Endodermal cell (in vitro differentiated cells): ENCODE measurements at regions not wholly inside any gene's neighbourhood (a gene's known extent, or its start where the extent isn't known, plus 50 kb on each side); places are given as distances from the start of the nearest gene placed in this dataset.

Experiments
- DNase-seq: peaks from one replicate; pipeline ENCODE4 v3.0.0-alpha.2; 2017
- H3K27ac ChIP-seq: 2 replicates; pipeline ENCODE4 v1.5.1; 2013; ENCODE audit warnings: mild to moderate bottlenecking, low read depth, low read length, moderate library complexity
- H3K27me3 ChIP-seq: 2 replicates; pipeline ENCODE4 v1.6.1; 2013; ENCODE audit warnings: mild to moderate bottlenecking, low read length, moderate library complexity; ENCODE audit not compliant: insufficient read depth, control insufficient read depth, poor library complexity, severe bottlenecking
- H3K36me3 ChIP-seq: 2 replicates; pipeline ENCODE4 v1.7.0; 2013; ENCODE audit warnings: mild to moderate bottlenecking, low read length, moderate library complexity; ENCODE audit not compliant: control insufficient read depth, insufficient read depth
- H3K4me1 ChIP-seq: one replicate; pipeline ENCODE4 v1.7.0; 2013; ENCODE audit warnings: low read length; ENCODE audit not compliant: control insufficient read depth, insufficient read depth
- H3K4me3 ChIP-seq: 2 replicates; pipeline ENCODE4 v1.5.1; 2013; ENCODE audit warnings: mild to moderate bottlenecking, low read length, moderate library complexity
- H3K9ac ChIP-seq: 2 replicates; pipeline ENCODE4 v1.6.1; 2013; ENCODE audit warnings: mild to moderate bottlenecking, low read length, moderate library complexity; ENCODE audit not compliant: poor library complexity, severe bottlenecking; ENCODE audit errors: extremely low read depth
- H3K9me3 ChIP-seq: 2 replicates; pipeline ENCODE4 v1.6.1; 2013; ENCODE audit warnings: mild to moderate bottlenecking, low read length, moderate library complexity; ENCODE audit not compliant: control insufficient read depth
- H3K27ac Mint-ChIP-seq: 2 replicates; pipeline ENCODE4 v1.8.0; 2020; ENCODE audit warnings: mixed read lengths
- H3K27me3 Mint-ChIP-seq: 2 replicates; pipeline ENCODE4 v1.8.0; 2021; ENCODE audit warnings: mild to moderate bottlenecking, mixed read lengths; ENCODE audit not compliant: insufficient read depth
- H3K36me3 Mint-ChIP-seq: 2 replicates; pipeline ENCODE4 v1.8.0; 2020; ENCODE audit warnings: low read depth, mixed read lengths
- H3K4me1 Mint-ChIP-seq: 2 replicates; pipeline ENCODE4 v1.8.0; 2020; ENCODE audit warnings: mixed read lengths
- H3K4me3 Mint-ChIP-seq: 2 replicates; pipeline ENCODE4 v1.8.0; 2020; ENCODE audit warnings: mild to moderate bottlenecking, moderate library complexity, mixed read lengths
- H3K9me3 Mint-ChIP-seq: 2 replicates; pipeline ENCODE4 v1.8.0; 2020; ENCODE audit warnings: mild to moderate bottlenecking, mixed read lengths
- CTCF ChIP-seq: fragments of 200-600 bp; sonication (generic); conservative IDR thresholded peaks from 2 replicates; pipeline ENCODE4 v1.5.0; 2021; ENCODE audit warnings: antibody characterized with exemption, mild to moderate bottlenecking
- WGBS, 2 experiments: methylation state at CpG; one replicate each; pipeline versions ENCODE4 v1.1.5 to v1.1.7; 2013; ENCODE audit warnings: missing lambda C conversion rate in 2 of 2, mixed read lengths in 1 of 2; ENCODE audit not compliant: insufficient coverage in 1 of 2, insufficient read length in 1 of 2; 5-methylcytosine and 5-hydroxymethylcytosine counted together

- H3K36me3 Mint-ChIP-seq = no peaks in the 10 kb centered on the region
- H3K27me3 Mint-ChIP-seq = peaks cover 41% of the 10 kb centered on the region
- no peak for TF ChIP-seq CTCF
Measured at GRCh38 chr16:54657709-54658102, 273.0 kb upstream of the IRX5 start.

GRCh38 chr16:54657058-54657708, 273.5 kb upstream of the IRX5 start:
- Histone ChIP-seq H3K9me3 (no peaks in the 10 kb centered on the region), H3K4me3 (no peak overlapping the region), H3K36me3 (no peaks in the 10 kb centered on the region), H3K27ac (no peak overlapping the region), H3K4me1 (no peaks in the 10 kb centered on the region), H3K9ac (no peak overlapping the region), H3K27me3 (peaks cover 22% of the 10 kb centered on the region)
- Mint-ChIP-seq H3K27me3 (peaks cover 41% of the 10 kb centered on the region), H3K4me3 (no peak overlapping the region), H3K27ac (no peak overlapping the region), H3K4me1 (peaks cover 19% of the 10 kb centered on the region), H3K9me3 (no peaks in the 10 kb centered on the region), H3K36me3 (no peaks in the 10 kb centered on the region)
- WGBS, 2 experiments = 90 to 95% methylated on average over 1 to 4 of the region's 5 CpGs
- peak; percentile 70 for DNase-seq
- no peak for TF ChIP-seq CTCF

More at GRCh38 chr16:54657709-54658102, 273.0 kb upstream of the IRX5 start:
- H3K4me1 Mint-ChIP-seq = peaks cover 19% of the 10 kb centered on the region
- no peaks in the 10 kb centered on the region for H3K9me3 ChIP-seq
- no peaks in the 10 kb centered on the region for H3K36me3 ChIP-seq
- H3K27me3 ChIP-seq = peaks cover 17% of the 10 kb centered on the region
- H3K4me1 ChIP-seq = no peaks in the 10 kb centered on the region
- WGBS, 2 experiments = 97% methylated on average over 2 of the region's 2 CpGs
- H3K27ac Mint-ChIP-seq = no peak overlapping the region
- no peak overlapping the region for H3K27ac ChIP-seq
- H3K4me3 ChIP-seq = no peak overlapping the region
- no peak overlapping the region for H3K9ac ChIP-seq
- DNase-seq = no peak
- no peaks in the 10 kb centered on the region for H3K9me3 Mint-ChIP-seq
- H3K4me3 Mint-ChIP-seq = no peak overlapping the region

- Histone ChIP-seq H3K4me1 (no peaks in the 10 kb centered on the region), H3K9ac (no peak overlapping the region), H3K27me3 (peaks cover 39% of the 10 kb centered on the region), H3K36me3 (no peaks in the 10 kb centered on the region), H3K9me3 (no peaks in the 10 kb centered on the region), H3K4me3 (no peak overlapping the region), H3K27ac (peak overlapping the region; percentile 71)
- Mint-ChIP-seq H3K9me3 (no peaks in the 10 kb centered on the region), H3K4me1 (peaks cover 28% of the 10 kb centered on the region), H3K36me3 (no peaks in the 10 kb centered on the region), H3K27ac (no peak overlapping the region), H3K27me3 (peaks cover 59% of the 10 kb centered on the region), H3K4me3 (peak overlapping the region; percentile 19)
- no peak for TF ChIP-seq CTCF
- 5 to 36% methylated on average over 4 to 14 of the region's 14 CpGs for WGBS, 2 experiments
- peak; percentile 60 for DNase-seq
Measured at GRCh38 chr16:54655121-54655590, 275.5 kb upstream of the IRX5 start.
